H1 (cell line): ENCODE measurements at regions not wholly inside any gene's neighbourhood (a gene's known extent, or its start where the extent isn't known, plus 50 kb on each side); places are given as distances from the start of the nearest gene placed in this dataset.

ENCODE experiments used
- CTCF ChIA-PET: fragments of 300-600 bp; sonication (Branson Sonifier 250); formaldehyde crosslinking; loops from one replicate; lab custom pipeline; 2021; ENCODE audit not compliant: partially characterized antibody; lab: Charles Lee
- POLR2A ChIA-PET: fragments of 300-600 bp; sonication (Branson Sonifier 250); formaldehyde crosslinking; loops from one replicate; lab custom pipeline; 2021; ENCODE audit warnings: inconsistent platforms; ENCODE audit not compliant: partially characterized antibody; lab: Charles Lee
- DNase-seq, 2 experiments: peaks; one replicate each; pipeline versions ENCODE4 v3.0.0 to v3.0.0-alpha.2; 2010 to 2022; ENCODE audit warnings: low spot score in 2 of 2, low read depth in 1 of 2, mixed read lengths in 1 of 2
- FAIRE-seq: peaks from 2 replicates; lab custom pipeline; 2011; peaks lifted over from hg19 to GRCh38; lab: Jason Lieb, UNC
- H2AFZ ChIP-seq: 2 replicates; pipeline ENCODE4 v1.8.1; 2012; ENCODE audit warnings: low read length, inconsistent platforms
- H2AK5ac ChIP-seq: 2 replicates; pipeline ENCODE4 v1.6.1; 2013; ENCODE audit warnings: low read depth, low read length
- H2BK120ac ChIP-seq: replicated peaks from 2 replicates; pipeline ENCODE3; 2013; ENCODE audit warnings: low read depth, low read length, inconsistent platforms
- H2BK12ac ChIP-seq: 2 replicates; pipeline ENCODE4 v1.6.1; 2013; ENCODE audit warnings: low read depth, low read length
- H2BK15ac ChIP-seq: 2 replicates; pipeline ENCODE4 v1.6.1; 2013; ENCODE audit warnings: low read length
- H2BK20ac ChIP-seq: 2 replicates; pipeline ENCODE4 v1.6.1; 2013; ENCODE audit warnings: low read length
- H2BK5ac ChIP-seq: 2 replicates; pipeline ENCODE4 v1.6.1; 2013; ENCODE audit warnings: low read depth, low read length
- H3K14ac ChIP-seq: 2 replicates; pipeline ENCODE4 v1.6.1; 2013; ENCODE audit warnings: inconsistent platforms; ENCODE audit not compliant: insufficient read length
- H3K18ac ChIP-seq: 2 replicates; pipeline ENCODE4 v1.6.1; 2013; ENCODE audit warnings: low read length; ENCODE audit errors: extremely low read depth
- H3K23ac ChIP-seq: 2 replicates; pipeline ENCODE4 v1.6.1; 2013; ENCODE audit warnings: inconsistent platforms; ENCODE audit not compliant: insufficient read length
- H3K23me2 ChIP-seq: 2 replicates; pipeline ENCODE4 v1.6.1; 2013; ENCODE audit warnings: low read depth, low read length
- H3K27ac ChIP-seq: 2 replicates; pipeline ENCODE4 v1.6.1; 2011; ENCODE audit warnings: low read depth, low read length, inconsistent platforms
- H3K27me3 ChIP-seq, 4 experiments: replicated peaks in 1 of 4; 1 replicate in 1 of 4; 2 replicates in 3 of 4; pipeline versions ENCODE4 v1.6.1 to v1.8.1; 2011 to 2013; ENCODE audit warnings: low read length in 3 of 4, mild to moderate bottlenecking in 3 of 4, inconsistent platforms in 2 of 4, mixed read lengths in 2 of 4, moderate library complexity in 1 of 4; ENCODE audit not compliant: control insufficient read depth in 3 of 4, insufficient read depth in 3 of 4; ENCODE audit errors: extremely low read depth in 1 of 4
- H3K36me3 ChIP-seq, 4 experiments: 2 replicates each; pipeline versions ENCODE4 v1.6.1 to v1.8.1; 2011 to 2013; ENCODE audit warnings: mild to moderate bottlenecking in 4 of 4, low read length in 3 of 4, moderate library complexity in 2 of 4, control low read depth in 1 of 4, inconsistent platforms in 1 of 4; ENCODE audit not compliant: insufficient read depth in 4 of 4, control insufficient read depth in 2 of 4
- H3K4ac ChIP-seq: replicated peaks from 2 replicates; pipeline ENCODE3; 2013; ENCODE audit warnings: low read length, low read depth, mixed read lengths, inconsistent platforms; ENCODE audit not compliant: insufficient read length
- H3K4me1 ChIP-seq, 4 experiments: replicated peaks in 1 of 4; 1 replicate in 1 of 4; 2 replicates in 3 of 4; pipeline versions ENCODE4 v1.6.1 to v1.8.1; 2011 to 2013; ENCODE audit warnings: low read length in 3 of 4, inconsistent platforms in 2 of 4, mixed read lengths in 1 of 4; ENCODE audit not compliant: insufficient read depth in 4 of 4, control insufficient read depth in 3 of 4
- H3K4me2 ChIP-seq, 2 experiments: 2 replicates each; pipeline versions ENCODE4 v1.6.1 to v1.8.1; 2011 to 2013; ENCODE audit warnings: low read depth in 2 of 2, low read length in 2 of 2, control low read depth in 1 of 2, inconsistent platforms in 1 of 2, mild to moderate bottlenecking in 1 of 2; ENCODE audit not compliant: insufficient read depth in 1 of 2
- H3K4me3 ChIP-seq, 4 experiments: fragments of 200-600, 300-600 bp in 1 of 4; sonication (generic), shearing (Covaris generic), sonication (Bioruptor Twin) in 1 of 4; 2 replicates each; pipeline versions ENCODE4 v1.5.1 to v1.8.1; 2011 to 2016; ENCODE audit warnings: low read length in 4 of 4, low read depth in 3 of 4, control low read depth in 2 of 4, inconsistent platforms in 2 of 4, mild to moderate bottlenecking in 2 of 4, mixed read lengths in 1 of 4, moderate library complexity in 1 of 4; ENCODE audit not compliant: insufficient read depth in 2 of 4; ENCODE audit errors: extremely low read depth in 1 of 4
- H3K56ac ChIP-seq: replicated peaks from 2 replicates; pipeline ENCODE3; 2013; ENCODE audit warnings: low read depth, mild to moderate bottlenecking, mixed read lengths, low read length, inconsistent platforms; ENCODE audit not compliant: insufficient read length
- H3K79me1 ChIP-seq: 2 replicates; pipeline ENCODE4 v1.6.1; 2013; ENCODE audit warnings: low read depth, low read length, control low read depth
- H3K79me2 ChIP-seq, 2 experiments: 2 replicates each; pipeline versions ENCODE4 v1.6.1 to v1.8.1; 2012 to 2013; ENCODE audit warnings: low read length in 2 of 2, mild to moderate bottlenecking in 2 of 2, inconsistent platforms in 1 of 2; ENCODE audit not compliant: insufficient read depth in 2 of 2, control insufficient read depth in 1 of 2
- H3K9ac ChIP-seq, 4 experiments: replicated peaks in 1 of 4; 1 replicate in 1 of 4; 2 replicates in 3 of 4; pipeline versions ENCODE4 v1.6.1 to v1.8.1; 2011 to 2013; ENCODE audit warnings: low read depth in 3 of 4, low read length in 3 of 4, control low read depth in 2 of 4, mild to moderate bottlenecking in 2 of 4, moderate library complexity in 2 of 4, inconsistent platforms in 1 of 4; ENCODE audit errors: extremely low read depth in 1 of 4
- H3K9me3 ChIP-seq, 2 experiments: 2 replicates each; pipeline versions ENCODE4 v1.6.1 to v1.8.1; 2012 to 2013; ENCODE audit warnings: mild to moderate bottlenecking in 2 of 2, moderate library complexity in 2 of 2, control low read depth in 1 of 2, inconsistent platforms in 1 of 2, low read depth in 1 of 2, low read length in 1 of 2, mixed read lengths in 1 of 2; ENCODE audit not compliant: insufficient read depth in 2 of 2
- H4K20me1 ChIP-seq, 2 experiments: replicated peaks in 1 of 2; 2 replicates each; pipeline versions ENCODE3 to v1.8.1; 2011 to 2013; ENCODE audit warnings: inconsistent platforms in 2 of 2, low read length in 2 of 2, mild to moderate bottlenecking in 1 of 2; ENCODE audit not compliant: insufficient read depth in 2 of 2, control insufficient read depth in 1 of 2
- H4K5ac ChIP-seq: 2 replicates; pipeline ENCODE4 v1.6.1; 2013; ENCODE audit warnings: low read length, low read depth, mixed read lengths, inconsistent platforms; ENCODE audit not compliant: insufficient read length
- H4K8ac ChIP-seq: 2 replicates; pipeline ENCODE4 v1.8.0; 2013; ENCODE audit warnings: mild to moderate bottlenecking, moderate library complexity, low read length, inconsistent platforms; ENCODE audit not compliant: insufficient read depth; ENCODE audit errors: extremely low read depth
- H4K91ac ChIP-seq: replicated peaks from 2 replicates; pipeline ENCODE3; 2013; ENCODE audit warnings: low read length, mixed read lengths, inconsistent platforms; ENCODE audit not compliant: insufficient read length
- GTF2F1 ChIP-seq: IDR thresholded peaks from 2 replicates; pipeline ENCODE4 v1.6.1; 2012; ENCODE audit warnings: low read depth, low read length, improper control_type of control experiment, borderline replicate concordance
- KDM1A ChIP-seq: fragments of 200-600, 300-600 bp; sonication (generic); IDR thresholded peaks from 2 replicates; pipeline ENCODE4 v1.7.1; 2016; ENCODE audit warnings: mild to moderate bottlenecking, low read length, borderline replicate concordance
- KDM4A ChIP-seq: IDR thresholded peaks from one replicate; pipeline ENCODE4 v1.7.1; 2012; ENCODE audit warnings: low read depth, mild to moderate bottlenecking, moderate library complexity, low read length, inconsistent platforms; ENCODE audit not compliant: severe bottlenecking
- KDM5A ChIP-seq: fragments of 200-600 bp; IDR thresholded peaks from 2 replicates; pipeline ENCODE4 v1.7.1; 2012; ENCODE audit warnings: mild to moderate bottlenecking, low read length, inconsistent platforms, mixed read lengths
- PHF8 ChIP-seq: fragments of 200-600 bp; sonication (generic); conservative IDR thresholded peaks from 2 replicates; pipeline ENCODE4 v1.7.1; 2012; ENCODE audit warnings: low read depth, mild to moderate bottlenecking, inconsistent platforms, low read length, moderate library complexity
- RNF2 ChIP-seq: fragments of 200-900, 300-1000 bp; sonication (generic); IDR thresholded peaks from 2 replicates; pipeline ENCODE4 v1.7.1; 2016; ENCODE audit warnings: borderline replicate concordance, low read depth, mild to moderate bottlenecking, antibody characterized with exemption, low read length; ENCODE audit not compliant: poor library complexity, severe bottlenecking; ENCODE audit errors: missing control alignments
- RXRA ChIP-seq: IDR thresholded peaks from 2 replicates; pipeline ENCODE4 v1.6.1; 2011; ENCODE audit warnings: low read depth, mild to moderate bottlenecking, low read length, moderate library complexity; ENCODE audit not compliant: insufficient read depth
- SUZ12 ChIP-seq: fragments of 200-600 bp; sonication (generic); IDR thresholded peaks from 2 replicates; pipeline ENCODE4 v1.6.1; 2012; ENCODE audit warnings: mild to moderate bottlenecking, inconsistent platforms, low read length, moderate library complexity, mixed read lengths
- WGBS, 2 experiments: shearing (Covaris generic) in 1 of 2; methylation state at CpG; one replicate each; pipeline versions ENCODE4 v1.1.6 to v1.1.7; 2013 to 2015; ENCODE audit warnings: low lambda C conversion rate in 2 of 2, mixed read lengths in 2 of 2, inconsistent platforms in 1 of 2, low coverage in 1 of 2, missing lambda C conversion rate in 1 of 2; ENCODE audit not compliant: insufficient replicate concordance in 2 of 2, insufficient coverage in 1 of 2, insufficient read length in 1 of 2; ENCODE audit errors: extremely low coverage in 1 of 2, missing lambda C conversion rate in 1 of 2; 5-methylcytosine and 5-hydroxymethylcytosine counted together

DNA sequence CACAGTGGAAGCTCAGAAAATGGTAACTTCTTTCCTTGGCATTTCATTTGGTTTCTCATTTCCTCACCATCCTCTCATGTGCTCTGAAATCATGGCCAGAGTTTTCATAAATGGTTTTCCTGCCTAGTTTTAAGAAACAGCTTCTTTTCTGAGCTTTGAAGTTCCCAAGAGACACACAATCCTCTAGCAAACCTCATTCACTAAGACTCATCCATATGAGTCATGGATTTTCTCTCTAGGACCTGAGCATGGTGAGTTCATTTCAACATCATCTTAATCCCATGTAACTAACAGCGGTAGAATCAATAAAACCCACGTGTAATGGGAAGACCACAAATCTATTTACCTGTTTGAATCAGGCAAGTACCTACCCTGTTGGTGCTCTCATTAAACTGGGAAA is 274.5 kb upstream of the LRTM1 start:
- no peak for FAIRE-seq
- H3K18ac ChIP-seq: no peak overlapping the region

More for the DNA sequence above, 274.5 kb upstream of the LRTM1 start:
- Histone ChIP-seq H3K4ac (no peak overlapping the region), H4K91ac (no peak overlapping the region), H3K23me2 (no peaks in the 10 kb centered on the region), H3K36me3 (no peaks in the 10 kb centered on the region), H2AK5ac (no peak overlapping the region)
- TF ChIP-seq RXRA (no peak), PHF8 (no peak), KDM5A (no peak), GTF2F1 (no peak), KDM1A (no peak), KDM4A (no peak), SUZ12 (no peak), RNF2 (no peak)
- TF ChIP-seq, all 59 proteins: peak for 0
- Histone ChIP-seq H3K9ac (no peak overlapping the region), H3K4me2 (no peak overlapping the region), H4K8ac (no peak overlapping the region), H2BK20ac (no peak overlapping the region), H2BK12ac (no peak overlapping the region), H3K14ac (no peak overlapping the region), H3K79me1 (no peaks in the 10 kb centered on the region), H3K4me3 (no peak overlapping the region), H2BK15ac (no peak overlapping the region), H3K4me1 (no peaks in the 10 kb centered on the region), H3K23ac (no peak overlapping the region), H3K9me3 (no peaks in the 10 kb centered on the region), H3K27me3 (no peaks in the 10 kb centered on the region), H2BK5ac (no peak overlapping the region), H2AFZ (no peak overlapping the region), H3K56ac (no peak overlapping the region), H3K79me2 (no peaks in the 10 kb centered on the region), H4K5ac (no peak overlapping the region), H4K20me1 (no peaks in the 10 kb centered on the region), H2BK120ac (no peak overlapping the region), H3K27ac (no peak overlapping the region)
- CTCF ChIA-PET: interaction anchor here (0.7 kb wide), 1 partner anchor 323 kb away, joined by 3 read pairs; no protein-coding TSS in a partner anchor
- DNase-seq: no peak
- 94% methylated on average over 2 of the region's 2 CpGs; no CpG with 5 or more reads in 1 of the 2 experiments for WGBS, 2 experiments
- POLR2A ChIA-PET: no interaction called here
